ENCODE measurements at regions not wholly inside any gene's neighbourhood (a gene's known extent, or its start where the extent isn't known, plus 50 kb on each side); places are given as distances from the start of the nearest gene placed in this dataset.

- H3K27ac Mint-ChIP-seq: no peak overlapping the region
- POLR2A ChIA-PET: interaction anchor here (1.3 kb wide), 1 partner anchor 14 kb away, joined by 4 read pairs; no protein-coding TSS in a partner anchor
Measured at GRCh38 chr1:172764378-172764777, 105.5 kb downstream of the FASLG start.

GRCh38 chr1:172766462-172766861 lies 107.6 kb downstream of the FASLG start:
- TF ChIP-seq CTCF (IDR thresholded peaks at IDR 0.05): no peak
- intact Hi-C loops (cut with micrococcal nuclease): no loop called here
- peaks cover 39% of the 10 kb centered on the region for H3K4me1 Mint-ChIP-seq (ENCODE audit: low read depth)
- H3K27ac Mint-ChIP-seq: no peak overlapping the region
- no peaks in the 10 kb centered on the region for H3K36me3 Mint-ChIP-seq (ENCODE audit: low read depth)
- ChIA-PET CTCF (interaction anchor here (1.2 to 4.1 kb wide), 6 partner anchors 10 to 53 kb away, joined by 3 to 18 read pairs (median 6); no protein-coding TSS in a partner anchor), POLR2A (interaction anchor here (0.6 kb wide), 1 partner anchor 77 kb away, joined by 4 read pairs; no protein-coding TSS in a partner anchor)
- no peak for DNase-seq
- no peak overlapping the region for H3K4me3 Mint-ChIP-seq
- ATAC-seq: no peak
- no peaks in the 10 kb centered on the region for H3K27me3 Mint-ChIP-seq
- no peaks in the 10 kb centered on the region for H3K9me3 Mint-ChIP-seq

More at GRCh38 chr1:172764378-172764777, 105.5 kb downstream of the FASLG start:
- H3K4me1 Mint-ChIP-seq (ENCODE audit: low read depth): peaks cover 56% of the 10 kb centered on the region
- intact Hi-C loops (cut with micrococcal nuclease): no loop called here
- CTCF ChIA-PET: interaction anchor here (1.2 to 2.6 kb wide), 6 partner anchors 14 to 439 kb away, joined by 3 to 13 read pairs (median 6); no protein-coding TSS in a partner anchor
- no peaks in the 10 kb centered on the region for H3K36me3 Mint-ChIP-seq (ENCODE audit: low read depth)
- peak; percentile 76 for ATAC-seq
- TF ChIP-seq CTCF (IDR thresholded peaks at IDR 0.05): no peak
- peak; percentile 86 for DNase-seq
- no peak overlapping the region for H3K4me3 Mint-ChIP-seq
- no peaks in the 10 kb centered on the region for H3K9me3 Mint-ChIP-seq
- H3K27me3 Mint-ChIP-seq: peaks cover 6% of the 10 kb centered on the region

- no peak for ATAC-seq
- DNase-seq: no peak
- Mint-ChIP-seq H3K27ac (no peak overlapping the region), H3K9me3 (no peaks in the 10 kb centered on the region), H3K4me1 (ENCODE audit: low read depth) (peaks cover 3% of the 10 kb centered on the region), H3K27me3 (no peaks in the 10 kb centered on the region), H3K4me3 (no peak overlapping the region), H3K36me3 (ENCODE audit: low read depth) (no peaks in the 10 kb centered on the region)
- TF ChIP-seq CTCF (IDR thresholded peaks at IDR 0.05): no peak
- intact Hi-C loops (cut with micrococcal nuclease): no loop called here
- ChIA-PET CTCF (interaction anchor here (1.4 kb wide), 1 partner anchor 28 kb away, joined by 7 read pairs; no protein-coding TSS in a partner anchor), POLR2A (no interaction called here)
Measured at GRCh38 chr1:172770071-172770470, 111.2 kb downstream of the FASLG start.

GRCh38 chr1:172774561-172774960 lies 115.7 kb downstream of the FASLG start:
- no peak overlapping the region for H3K4me3 Mint-ChIP-seq
- CTCF ChIA-PET: interaction anchor here (1.2 to 2.9 kb wide), 3 partner anchors 9 to 428 kb away, joined by 4 to 25 read pairs (median 4); no protein-coding TSS in a partner anchor
- intact Hi-C loops (cut with micrococcal nuclease): no loop called here
- no peaks in the 10 kb centered on the region for H3K36me3 Mint-ChIP-seq (ENCODE audit: low read depth)
- H3K4me1 Mint-ChIP-seq (ENCODE audit: low read depth): peaks cover 17% of the 10 kb centered on the region
- DNase-seq: no peak
- POLR2A ChIA-PET: interaction anchor here (0.6 kb wide), 1 partner anchor 1349 kb away, joined by 4 read pairs; no protein-coding TSS in a partner anchor
- no peaks in the 10 kb centered on the region for H3K9me3 Mint-ChIP-seq
- no peak for TF ChIP-seq CTCF (IDR thresholded peaks at IDR 0.05)
- no peak for ATAC-seq
- no peaks in the 10 kb centered on the region for H3K27me3 Mint-ChIP-seq
- no peak overlapping the region for H3K27ac Mint-ChIP-seq

- DNase-seq: no peak
Measured at GRCh38 chr1:172775606-172776005, 116.7 kb downstream of the FASLG start.

More at GRCh38 chr1:172775606-172776005, 116.7 kb downstream of the FASLG start:
- Mint-ChIP-seq H3K27ac (no peak overlapping the region), H3K4me3 (no peak overlapping the region), H3K27me3 (no peaks in the 10 kb centered on the region), H3K4me1 (ENCODE audit: low read depth) (peaks cover 20% of the 10 kb centered on the region), H3K9me3 (no peaks in the 10 kb centered on the region), H3K36me3 (ENCODE audit: low read depth) (no peaks in the 10 kb centered on the region)
- intact Hi-C loops (cut with micrococcal nuclease): no loop called here
- ChIA-PET POLR2A (interaction anchor here (2.4 kb wide), 1 partner anchor 13 kb away, joined by 8 read pairs; no protein-coding TSS in a partner anchor), CTCF (interaction anchor here (1.2 to 2.9 kb wide), 4 partner anchors 10 to 426 kb away, joined by 4 to 25 read pairs (median 6); no protein-coding TSS in a partner anchor)
- no peak for TF ChIP-seq CTCF (IDR thresholded peaks at IDR 0.05)
- no peak for ATAC-seq
